ENCODE measurements at regions not wholly inside any gene's neighbourhood (a gene's known extent, or its start where the extent isn't known, plus 50 kb on each side); places are given as distances from the start of the nearest gene placed in this dataset.

DNA sequence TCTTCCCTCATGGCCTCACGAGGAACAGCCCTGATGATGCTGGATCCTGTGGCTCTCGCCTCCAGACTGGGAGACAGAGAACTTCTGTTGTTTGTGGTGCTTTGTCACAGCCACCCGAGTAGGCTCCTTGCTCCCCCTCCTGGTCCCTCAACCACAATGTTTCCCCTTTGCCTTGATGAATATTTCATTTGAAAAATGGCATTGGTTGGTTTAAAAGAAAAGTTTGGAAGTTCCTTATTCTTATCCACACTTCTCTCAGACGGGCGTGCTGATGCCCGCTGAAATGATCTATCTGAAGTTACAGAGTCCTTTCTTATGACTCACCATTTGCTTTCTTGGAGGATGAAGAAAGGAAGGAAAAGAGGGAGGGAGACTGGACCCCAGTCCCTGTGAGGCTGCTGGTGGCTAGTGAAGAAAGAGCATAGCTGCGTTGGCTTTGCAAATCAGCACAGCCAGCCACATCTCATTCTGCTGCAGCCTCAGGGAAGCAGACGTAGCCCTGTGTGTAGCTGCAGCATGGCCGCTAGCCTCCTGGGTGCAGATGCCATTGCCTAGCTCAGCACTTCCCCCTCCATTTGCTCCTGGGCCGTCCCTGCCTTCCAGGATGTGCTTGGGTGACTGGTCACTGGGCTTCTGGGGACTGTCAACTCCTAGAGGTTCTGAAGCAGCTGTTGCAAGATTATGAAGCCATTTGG lies 185.9 kb downstream of the ERCC6L2 start:
- Histone ChIP-seq H3K9me3 (ENCODE audit: low read depth) (no peaks in the 10 kb centered on the region), H3K27me3 (no peaks in the 10 kb centered on the region), H3F3A (ENCODE audit: low read depth) (no peaks in the 10 kb centered on the region), H3K79me2 (ENCODE audit: low read depth) (no peaks in the 10 kb centered on the region), H3K4me2 (no peak overlapping the region), H4K20me1 (ENCODE audit: low read depth) (no peaks in the 10 kb centered on the region), H2AFZ (replicated peaks) (peak overlapping the region; percentile 33), H3K9ac (no peak overlapping the region), H3K36me3 (no peaks in the 10 kb centered on the region), H3K27ac (no peak overlapping the region), H3K4me1 (no peaks in the 10 kb centered on the region), H3K4me3 (no peak overlapping the region)
- peaks cover 6% of the 10 kb centered on the region for H3K27me3 Mint-ChIP-seq (ENCODE audit: insufficient read depth, low read depth)
- peak; percentile 50 for DNase-seq (ENCODE audit: low spot score)
- H3K36me3 Mint-ChIP-seq: peaks cover 2% of the 10 kb centered on the region
- peak overlapping the region; percentile 11 for H3K27ac Mint-ChIP-seq
- no peak overlapping the region for H3K4me3 Mint-ChIP-seq
- TF ChIP-seq EZH2phosphoT487 (IDR thresholded peaks at IDR 0.05): no peak
- TF ChIP-seq EZH2 (IDR thresholded peaks at IDR 0.05): no peak
- TF ChIP-seq, protein P1, sequence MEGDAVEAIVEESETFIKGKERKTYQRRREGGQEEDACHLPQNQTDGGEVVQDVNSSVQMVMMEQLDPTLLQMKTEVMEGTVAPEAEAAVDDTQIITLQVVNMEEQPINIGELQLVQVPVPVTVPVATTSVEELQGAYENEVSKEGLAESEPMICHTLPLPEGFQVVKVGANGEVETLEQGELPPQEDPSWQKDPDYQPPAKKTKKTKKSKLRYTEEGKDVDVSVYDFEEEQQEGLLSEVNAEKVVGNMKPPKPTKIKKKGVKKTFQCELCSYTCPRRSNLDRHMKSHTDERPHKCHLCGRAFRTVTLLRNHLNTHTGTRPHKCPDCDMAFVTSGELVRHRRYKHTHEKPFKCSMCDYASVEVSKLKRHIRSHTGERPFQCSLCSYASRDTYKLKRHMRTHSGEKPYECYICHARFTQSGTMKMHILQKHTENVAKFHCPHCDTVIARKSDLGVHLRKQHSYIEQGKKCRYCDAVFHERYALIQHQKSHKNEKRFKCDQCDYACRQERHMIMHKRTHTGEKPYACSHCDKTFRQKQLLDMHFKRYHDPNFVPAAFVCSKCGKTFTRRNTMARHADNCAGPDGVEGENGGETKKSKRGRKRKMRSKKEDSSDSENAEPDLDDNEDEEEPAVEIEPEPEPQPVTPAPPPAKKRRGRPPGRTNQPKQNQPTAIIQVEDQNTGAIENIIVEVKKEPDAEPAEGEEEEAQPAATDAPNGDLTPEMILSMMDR (IDR thresholded peaks at IDR 0.05): peak; percentile 52
- H3K9me3 Mint-ChIP-seq: peaks cover 6% of the 10 kb centered on the region
- peaks cover 6% of the 10 kb centered on the region for H3K4me1 Mint-ChIP-seq

DNA sequence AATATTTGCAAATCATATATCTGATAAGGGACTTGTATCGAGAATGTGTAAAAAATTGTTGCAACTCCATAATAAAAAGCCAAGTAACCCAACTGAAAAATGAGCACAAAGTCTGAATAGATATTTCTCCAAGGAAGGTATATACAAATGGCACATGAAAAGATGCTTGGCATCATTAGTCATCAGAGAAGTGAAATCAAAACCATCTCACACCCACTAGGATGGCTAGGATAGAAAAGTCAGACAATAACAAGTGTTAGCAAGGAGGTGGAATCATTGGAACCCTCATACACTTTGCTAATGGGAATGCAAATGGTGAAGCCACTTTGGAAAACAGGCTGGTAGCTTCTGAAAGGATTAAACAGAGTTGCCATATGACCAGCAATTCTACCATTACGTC lies 182.7 kb downstream of the ERCC6L2 start:
- no peak overlapping the region for H3K27ac Mint-ChIP-seq
- no peaks in the 10 kb centered on the region for H3K4me1 ChIP-seq
- no peak overlapping the region for H2AFZ ChIP-seq (replicated peaks)
- no peaks in the 10 kb centered on the region for H3K36me3 ChIP-seq
- H3K27me3 Mint-ChIP-seq (ENCODE audit: insufficient read depth, low read depth): peaks cover 5% of the 10 kb centered on the region
- H3K9ac ChIP-seq: no peak overlapping the region
- peaks cover 3% of the 10 kb centered on the region for H3K4me1 Mint-ChIP-seq
- peaks cover 3% of the 10 kb centered on the region for H3K36me3 Mint-ChIP-seq
- H3K27me3 ChIP-seq: no peaks in the 10 kb centered on the region
- H3K4me3 ChIP-seq: no peak overlapping the region
- TF ChIP-seq EZH2phosphoT487 (IDR thresholded peaks at IDR 0.05) (no peak), EZH2 (IDR thresholded peaks at IDR 0.05) (no peak)
- TF ChIP-seq, protein P1 (IDR thresholded peaks at IDR 0.05): no peak
- H4K20me1 ChIP-seq (ENCODE audit: low read depth): no peaks in the 10 kb centered on the region
- peaks cover 15% of the 10 kb centered on the region for H3K9me3 Mint-ChIP-seq
- no peak overlapping the region for H3K27ac ChIP-seq
- H3K4me3 Mint-ChIP-seq: no peak overlapping the region
- H3F3A ChIP-seq (ENCODE audit: low read depth): no peaks in the 10 kb centered on the region
- no peak overlapping the region for H3K4me2 ChIP-seq
- no peaks in the 10 kb centered on the region for H3K79me2 ChIP-seq (ENCODE audit: low read depth)
- H3K9me3 ChIP-seq (ENCODE audit: low read depth): no peaks in the 10 kb centered on the region
- no peak for DNase-seq (ENCODE audit: low spot score)

DNA sequence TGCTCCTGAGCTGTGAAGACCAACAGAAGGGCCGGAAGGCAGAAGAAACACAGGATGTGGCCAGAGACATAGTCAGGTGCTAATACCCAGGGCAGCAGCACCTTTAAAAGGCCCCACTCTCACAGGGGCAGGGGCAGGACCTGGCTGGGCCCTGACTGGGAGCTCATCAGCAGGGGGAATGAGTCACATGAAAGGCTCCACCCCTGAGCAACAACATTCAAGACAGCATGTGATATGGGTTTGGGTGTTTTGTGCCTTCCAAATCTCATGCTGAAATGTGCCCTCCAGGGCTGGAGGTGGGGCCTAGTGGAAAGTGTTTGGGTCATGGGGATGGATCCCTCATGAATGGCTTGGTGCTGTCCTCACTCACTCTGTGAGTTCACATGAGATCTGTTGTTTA lies 181.7 kb downstream of the ERCC6L2 start:
- Mint-ChIP-seq H3K4me3 (no peak overlapping the region), H3K9me3 (peaks cover 15% of the 10 kb centered on the region), H3K4me1 (peaks cover 5% of the 10 kb centered on the region), H3K27ac (peak overlapping the region; percentile 70), H3K27me3 (ENCODE audit: insufficient read depth, low read depth) (peaks cover 7% of the 10 kb centered on the region), H3K36me3 (peaks cover 3% of the 10 kb centered on the region)
- H3K4me3 ChIP-seq: no peak overlapping the region
- no peaks in the 10 kb centered on the region for H3K9me3 ChIP-seq (ENCODE audit: low read depth)
- no peaks in the 10 kb centered on the region for H4K20me1 ChIP-seq (ENCODE audit: low read depth)
- no peak overlapping the region for H2AFZ ChIP-seq (replicated peaks)
- H3K27me3 ChIP-seq: no peaks in the 10 kb centered on the region
- no peak overlapping the region for H3K4me2 ChIP-seq
- DNase-seq (ENCODE audit: low spot score): no peak
- no peak overlapping the region for H3K9ac ChIP-seq
- H3K36me3 ChIP-seq: no peaks in the 10 kb centered on the region
- H3K27ac ChIP-seq: no peak overlapping the region
- no peaks in the 10 kb centered on the region for H3K4me1 ChIP-seq
- H3K79me2 ChIP-seq (ENCODE audit: low read depth): no peaks in the 10 kb centered on the region
- TF ChIP-seq EZH2 (IDR thresholded peaks at IDR 0.05) (no peak), EZH2phosphoT487 (IDR thresholded peaks at IDR 0.05) (no peak)
- TF ChIP-seq, protein P1 (IDR thresholded peaks at IDR 0.05): no peak
- no peaks in the 10 kb centered on the region for H3F3A ChIP-seq (ENCODE audit: low read depth)
